NCI-H69 (cell line): ENCODE measurements at regions not wholly inside any gene's neighbourhood (a gene's known extent, or its start where the extent isn't known, plus 50 kb on each side); places are given as distances from the start of the nearest gene placed in this dataset.

Experiments used
- DNase-seq: peaks from one replicate; lab custom pipeline; 2025; lab: John Stamatoyannopoulos, UW

DNA sequence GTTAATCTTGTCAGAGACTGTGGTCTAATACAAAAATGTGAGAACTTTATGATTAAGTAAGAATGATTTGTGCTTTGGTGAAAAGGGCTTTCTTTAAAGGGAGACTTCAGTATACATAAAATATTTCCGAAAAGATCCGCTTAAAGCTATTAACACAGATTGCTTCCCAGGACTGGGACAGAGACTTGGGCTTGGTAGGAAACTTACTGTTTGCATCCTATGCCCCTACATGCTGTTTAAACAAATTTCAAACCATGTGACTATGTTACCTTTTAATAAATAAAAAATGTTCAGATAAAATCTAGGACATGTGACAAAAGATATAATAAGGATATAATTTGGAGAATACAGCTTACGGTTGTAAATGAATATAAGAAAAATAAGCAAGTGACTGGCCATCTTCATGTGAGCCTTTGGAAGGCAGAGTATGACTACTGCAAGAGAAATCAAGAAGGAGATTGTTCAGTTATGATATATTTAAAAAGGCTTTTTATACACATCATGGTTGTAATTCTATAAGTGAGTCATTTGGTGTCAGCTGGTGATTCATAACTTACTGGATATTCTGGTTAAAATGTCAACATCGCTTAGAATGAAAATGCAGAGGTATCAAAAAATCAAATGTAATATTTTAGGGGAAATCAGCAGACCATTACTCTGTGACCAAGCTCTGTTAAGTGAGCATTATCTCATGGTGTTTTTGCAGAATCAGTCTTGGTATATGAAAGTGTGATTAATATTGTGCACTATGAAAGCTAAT lies 234.7 kb upstream of the E2F7 start:
- no peak for DNase-seq

GRCh38 chr12:77299001-77299400 lies 233.6 kb upstream of the E2F7 start:
- DNase-seq = no peak

DNA sequence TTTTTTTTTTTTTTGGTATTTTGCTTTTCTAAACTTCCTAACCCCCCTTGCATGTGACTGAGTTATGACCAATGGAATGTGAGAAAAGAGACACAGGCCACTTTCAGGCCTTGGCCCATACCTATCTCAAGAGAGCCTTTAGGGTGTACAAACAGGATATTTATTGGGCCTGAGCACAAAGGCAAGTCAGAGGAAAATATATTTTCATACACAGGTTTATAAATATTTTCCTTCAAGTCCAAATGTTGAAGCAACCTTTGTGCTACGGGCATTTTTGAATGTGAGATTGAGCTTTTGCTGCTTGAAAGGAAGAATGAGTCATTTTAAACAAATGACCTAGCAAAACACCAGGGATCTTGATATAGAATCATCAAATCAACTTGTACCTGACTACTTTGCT lies 228.6 kb upstream of the E2F7 start:
- no peak for DNase-seq

DNA sequence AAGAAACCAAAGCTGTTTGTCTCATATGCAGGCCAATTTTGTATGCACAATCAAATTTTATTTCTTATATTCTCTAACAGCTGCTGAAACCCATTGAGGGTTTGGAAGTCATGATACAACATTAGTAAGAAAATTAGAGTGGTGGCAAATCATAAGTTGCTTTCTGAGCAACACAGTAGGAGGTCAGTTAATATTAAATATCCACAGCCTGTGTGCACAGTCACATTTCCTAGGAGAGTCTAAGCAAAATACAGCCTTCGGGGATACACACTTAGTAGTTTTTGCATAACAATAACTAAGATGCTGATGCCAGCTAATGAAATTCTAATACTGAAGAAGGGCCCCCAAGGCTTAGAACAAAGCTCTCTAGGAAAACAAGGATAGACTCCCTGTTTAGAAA lies 209.6 kb upstream of the E2F7 start:
- no peak for DNase-seq

DNA sequence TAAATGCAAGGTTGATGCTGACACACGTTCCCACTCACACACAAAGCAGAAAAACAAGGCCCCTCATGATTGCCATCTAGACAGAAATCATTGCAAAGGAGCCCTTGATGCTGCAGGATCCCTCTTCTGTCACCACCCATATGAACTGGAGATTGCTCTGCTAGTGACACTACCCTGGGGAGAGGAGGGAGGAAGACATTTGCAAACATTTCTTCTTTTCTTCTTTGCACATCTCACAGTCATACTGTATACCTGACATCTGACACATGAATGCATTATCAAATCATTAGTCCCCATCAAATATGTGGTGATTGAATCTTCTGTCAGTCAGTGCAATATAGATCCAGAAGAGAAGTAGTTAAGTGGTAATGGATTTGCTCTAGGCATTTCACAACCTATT lies 208.5 kb upstream of the E2F7 start:
- no peak for DNase-seq

DNA sequence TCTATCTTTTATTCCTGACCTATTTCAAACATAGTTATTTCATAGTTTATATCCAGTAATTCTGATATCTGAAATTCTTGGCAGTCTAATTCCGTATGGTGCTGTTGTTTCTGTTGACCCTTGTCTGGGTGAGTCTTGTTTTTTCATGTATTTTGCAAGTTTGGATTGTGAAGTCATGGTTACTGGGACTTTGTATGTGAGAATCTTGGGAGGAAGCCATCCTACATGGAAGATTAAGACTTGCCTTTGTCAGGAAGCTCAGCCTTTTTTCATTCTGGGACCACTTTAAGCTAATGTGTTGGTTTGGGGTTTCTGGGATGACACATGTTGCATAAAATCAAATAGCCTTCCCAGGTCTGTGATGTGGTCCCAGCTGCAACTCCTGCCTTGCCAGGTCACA lies 191.6 kb upstream of the E2F7 start:
- DNase-seq = no peak

DNA sequence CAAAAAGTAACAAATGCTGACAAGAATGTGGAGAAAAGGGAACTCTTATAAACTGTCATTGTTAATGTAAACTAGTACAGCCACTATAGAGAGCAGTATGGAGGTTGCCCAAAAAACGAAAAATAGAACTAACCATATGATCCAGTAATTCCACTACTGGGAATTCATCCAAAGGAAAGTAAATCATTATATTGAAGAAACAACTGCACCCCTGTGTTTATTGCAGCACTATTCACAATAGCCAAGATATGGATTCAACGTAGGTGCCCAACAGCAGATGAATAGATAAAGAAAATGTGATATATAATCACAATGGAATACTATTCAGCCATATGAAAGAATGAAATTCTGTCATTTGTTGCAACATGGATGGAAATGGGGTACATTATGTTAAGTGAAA lies 188.0 kb upstream of the E2F7 start:
- no peak for DNase-seq

DNA sequence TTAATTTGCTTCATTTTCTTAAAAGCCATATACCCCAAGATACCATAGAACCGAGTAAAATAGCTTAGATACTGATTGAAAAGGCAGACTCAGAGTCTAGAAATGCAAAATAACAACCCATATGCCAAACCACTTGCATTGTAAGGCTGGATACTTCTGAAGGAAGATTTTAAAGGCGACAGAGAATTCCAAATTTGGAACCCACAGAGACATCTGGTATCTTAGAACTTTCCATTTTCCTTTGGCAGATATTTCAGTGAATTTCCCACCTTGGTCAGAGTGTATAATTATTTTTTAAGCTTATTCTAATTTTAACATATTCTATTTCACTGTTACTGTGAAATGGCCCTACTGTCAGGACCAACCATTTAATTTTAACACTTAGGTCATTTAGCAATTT lies 186.4 kb upstream of the E2F7 start:
- no peak for DNase-seq

- no peak for DNase-seq
Measured at GRCh38 chr12:77249892-77250291, 184.5 kb upstream of the E2F7 start.

- DNase-seq = no peak
Measured at GRCh38 chr12:77248036-77248435, 182.7 kb upstream of the E2F7 start.

DNA sequence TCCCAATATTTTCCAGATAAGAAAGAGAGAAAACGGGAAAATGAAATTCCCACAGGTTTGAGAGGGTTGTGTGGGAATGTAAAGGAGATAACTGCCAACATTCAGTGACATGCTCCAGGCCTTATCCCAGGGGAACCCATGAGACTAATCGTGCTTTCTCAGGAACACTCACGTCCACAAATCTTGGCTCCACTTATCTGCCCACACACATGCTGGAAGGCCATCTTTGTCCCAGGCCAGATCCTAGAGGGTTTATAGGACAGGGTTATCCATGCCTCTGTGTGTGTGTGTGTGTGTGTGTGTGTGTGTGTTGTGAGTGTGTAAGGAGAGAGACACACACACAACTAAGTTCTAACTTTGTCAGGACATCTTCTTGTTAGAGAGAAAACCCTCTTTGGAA lies 182.2 kb upstream of the E2F7 start:
- DNase-seq = no peak

DNA sequence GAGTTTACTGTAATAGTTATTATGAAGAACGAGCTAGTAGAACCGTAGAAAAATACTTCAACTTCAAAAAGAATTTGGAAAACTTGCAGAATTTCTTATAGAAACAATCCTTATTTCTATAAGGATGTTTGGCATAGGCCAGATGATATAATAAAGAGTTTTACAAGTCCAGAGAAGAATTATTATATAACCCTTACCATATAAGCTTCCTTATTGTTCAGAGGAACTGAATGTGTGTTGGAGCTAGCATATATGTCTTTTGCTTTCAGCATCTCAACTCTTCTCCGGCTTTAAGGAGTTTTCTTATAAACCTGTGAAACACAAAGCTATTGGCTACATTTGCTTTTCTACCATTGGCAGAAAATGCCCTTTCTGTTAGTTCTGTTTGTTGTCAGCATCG lies 178.0 kb upstream of the E2F7 start:
- DNase-seq = no peak

- no peak for DNase-seq
Measured at GRCh38 chr12:77239617-77240016, 174.2 kb upstream of the E2F7 start.

DNA sequence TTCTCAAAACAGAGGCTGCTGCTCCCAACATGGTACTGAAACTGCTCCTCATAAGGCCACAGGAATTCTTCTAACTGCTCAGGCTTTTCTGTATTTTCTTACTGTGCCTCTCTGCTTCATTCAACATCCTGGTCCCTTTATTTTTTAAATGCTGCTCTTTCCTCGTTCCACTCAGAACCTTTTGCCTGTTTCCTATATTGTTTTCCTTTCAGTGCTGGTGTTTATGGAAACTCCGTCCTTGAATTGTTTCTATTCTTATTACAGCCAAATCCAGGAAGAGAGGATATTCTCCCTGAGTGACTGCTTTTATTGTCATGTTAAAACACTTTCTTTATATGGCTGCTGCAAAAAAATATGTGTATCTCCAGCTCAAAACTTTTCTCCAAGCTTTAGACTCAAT lies 173.0 kb upstream of the E2F7 start:
- DNase-seq = no peak

DNA sequence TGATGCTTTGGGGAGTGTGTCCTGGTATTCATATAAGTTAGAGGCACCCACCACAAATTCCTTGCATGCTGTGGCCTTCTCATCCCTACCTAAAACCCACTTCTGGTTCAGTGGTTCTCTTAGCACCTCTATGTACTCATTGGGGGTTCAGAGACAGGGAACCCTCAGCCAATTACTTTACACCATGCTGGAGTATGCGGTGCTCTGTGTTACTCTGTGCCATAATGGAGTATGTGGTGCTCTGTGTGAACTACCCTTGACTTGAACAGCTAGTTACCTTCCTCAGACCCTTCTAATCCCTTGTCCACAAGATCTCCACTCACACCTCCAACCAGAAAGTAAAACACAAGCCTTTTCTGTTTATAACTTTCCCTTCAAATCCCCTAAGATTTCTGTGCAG lies 172.5 kb upstream of the E2F7 start:
- DNase-seq = no peak

DNA sequence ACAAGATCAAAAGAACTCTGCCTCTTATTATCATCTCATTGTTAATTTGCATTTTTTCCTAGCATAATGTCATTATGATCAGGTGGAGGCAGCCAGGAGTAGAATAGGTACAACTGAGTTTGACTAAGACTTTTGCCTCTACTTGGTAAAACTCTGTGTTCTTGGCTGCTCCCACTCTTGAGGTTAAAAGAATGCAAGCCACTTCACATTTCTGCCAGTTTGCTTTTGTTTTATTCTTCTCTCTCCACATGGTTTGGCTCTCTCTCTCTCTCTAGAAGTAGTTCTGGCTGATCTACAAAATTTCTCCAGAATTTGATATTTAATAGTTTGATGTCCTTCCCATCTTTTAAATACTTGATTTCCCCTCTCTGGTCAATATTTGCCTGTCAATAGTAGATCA lies 170.7 kb upstream of the E2F7 start:
- no peak for DNase-seq

- DNase-seq = no peak
Measured at GRCh38 chr12:77232045-77232444, 166.7 kb upstream of the E2F7 start.

DNA sequence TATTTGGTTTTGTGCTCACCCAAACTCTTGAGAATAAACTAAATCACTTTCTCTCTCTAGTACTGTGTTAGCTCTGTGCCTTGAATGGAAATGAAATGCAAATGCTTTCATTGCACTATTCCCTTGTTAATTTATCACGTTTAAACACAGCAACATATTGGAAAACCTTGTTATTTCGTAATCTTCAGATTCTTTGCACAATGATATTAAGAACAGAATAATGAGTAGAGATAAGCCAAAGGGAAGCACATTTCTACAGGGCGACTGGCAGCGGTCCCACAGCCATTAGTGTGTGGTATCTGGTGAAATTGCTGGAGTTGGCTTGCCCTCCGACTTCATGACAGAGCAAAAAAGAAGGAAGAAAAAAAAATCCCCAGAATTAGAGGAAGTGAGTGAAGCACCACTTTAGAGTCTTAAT lies 166.1 kb upstream of the E2F7 start:
- DNase-seq = no peak

DNA sequence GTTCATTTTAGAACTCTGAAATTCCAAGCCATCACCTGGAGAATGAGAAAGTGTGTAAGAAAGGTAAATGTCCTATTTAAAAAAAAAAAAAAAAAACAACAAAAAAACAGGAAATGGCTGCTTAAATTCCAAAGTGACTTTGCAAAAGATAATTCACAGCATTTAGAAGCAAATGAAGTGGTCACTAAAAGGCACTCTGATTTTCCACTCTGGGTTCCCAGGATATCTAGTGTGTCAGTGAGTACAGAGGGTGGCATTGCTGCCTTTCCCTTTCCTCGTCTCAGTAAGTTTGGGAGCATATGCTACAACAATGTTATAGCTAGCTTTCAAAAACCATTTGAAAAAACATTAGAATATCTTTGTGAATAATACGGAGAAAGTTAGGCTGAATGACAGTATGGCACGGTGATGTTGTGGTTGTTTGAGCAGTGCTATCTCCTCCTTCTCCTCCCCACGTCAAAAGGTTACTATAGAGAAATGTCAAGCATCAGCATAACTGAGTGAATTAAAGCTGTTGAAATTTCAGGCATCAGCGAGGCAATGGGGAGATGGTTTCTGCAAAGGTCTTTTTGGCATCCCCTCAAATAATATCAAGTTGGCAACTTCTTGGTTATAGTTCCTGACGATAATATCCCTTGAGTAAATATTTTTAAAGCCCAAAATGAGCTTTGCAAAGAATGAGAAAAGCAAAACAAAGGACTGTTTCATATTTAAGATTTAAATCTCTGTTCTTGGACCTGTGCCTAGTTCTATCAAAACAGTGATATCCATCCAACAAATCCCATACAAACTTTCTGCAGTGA lies 164.5 kb upstream of the E2F7 start:
- no peak for DNase-seq

DNA sequence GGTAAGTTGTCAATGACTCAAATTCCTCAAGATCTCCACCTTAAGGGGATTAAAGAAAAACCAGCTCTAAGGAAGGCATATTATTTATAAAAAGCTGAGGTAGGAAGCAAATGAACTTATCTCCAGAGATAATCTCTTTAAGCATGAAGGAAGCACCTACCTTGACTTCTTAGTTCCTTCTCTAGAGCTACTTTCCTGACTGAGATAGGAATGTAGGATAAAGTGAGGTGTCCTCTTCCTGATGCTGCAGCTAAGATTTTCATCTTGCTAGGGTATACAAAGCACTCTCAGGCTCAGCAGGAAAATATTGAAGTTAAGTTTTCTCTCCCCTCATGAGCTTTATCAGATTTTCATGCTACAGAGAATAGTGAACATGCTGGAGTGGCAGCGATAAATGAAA lies 163.0 kb upstream of the E2F7 start:
- no peak for DNase-seq

- DNase-seq = no peak
Measured at GRCh38 chr12:77226368-77226767, 161.0 kb upstream of the E2F7 start.

DNA sequence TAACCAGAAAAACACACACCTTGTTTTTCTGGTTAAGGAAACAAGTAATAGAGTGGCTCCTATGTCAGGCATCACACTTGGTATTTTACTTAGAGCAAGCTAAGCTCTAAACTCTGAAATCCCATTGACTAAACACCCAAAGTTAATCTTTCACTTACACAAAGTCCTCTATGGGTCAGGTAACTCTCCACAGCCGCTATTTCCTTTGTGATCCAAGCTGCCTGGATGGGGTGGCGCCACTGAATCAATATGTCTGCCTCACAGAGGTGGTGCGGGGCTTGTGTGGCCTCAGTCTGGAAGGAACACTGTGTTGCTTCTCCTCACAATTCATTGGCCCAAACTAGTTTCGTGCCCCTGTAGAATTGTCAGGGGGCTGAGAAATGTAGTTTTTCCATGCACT lies 160.0 kb upstream of the E2F7 start:
- no peak for DNase-seq

DNA sequence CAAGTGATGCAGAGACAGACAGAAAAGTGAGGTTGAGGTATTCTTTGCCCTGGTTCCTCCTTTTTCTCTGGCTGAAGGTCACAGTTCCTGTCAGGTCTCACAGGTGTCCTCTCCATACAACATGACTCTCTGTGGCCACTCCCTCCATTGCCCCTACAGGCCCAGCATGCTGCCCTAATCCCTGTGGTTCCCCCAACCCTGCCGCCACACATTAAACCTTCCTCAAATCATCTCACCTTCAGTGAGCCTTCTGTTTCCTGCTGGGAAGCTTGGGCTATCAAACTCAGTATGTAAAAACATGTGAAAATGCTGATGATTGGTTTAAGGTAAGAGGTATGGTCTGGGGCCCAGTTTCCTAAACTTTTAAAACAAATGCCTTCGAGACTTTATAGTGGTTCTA lies 159.0 kb upstream of the E2F7 start:
- DNase-seq = no peak

DNA sequence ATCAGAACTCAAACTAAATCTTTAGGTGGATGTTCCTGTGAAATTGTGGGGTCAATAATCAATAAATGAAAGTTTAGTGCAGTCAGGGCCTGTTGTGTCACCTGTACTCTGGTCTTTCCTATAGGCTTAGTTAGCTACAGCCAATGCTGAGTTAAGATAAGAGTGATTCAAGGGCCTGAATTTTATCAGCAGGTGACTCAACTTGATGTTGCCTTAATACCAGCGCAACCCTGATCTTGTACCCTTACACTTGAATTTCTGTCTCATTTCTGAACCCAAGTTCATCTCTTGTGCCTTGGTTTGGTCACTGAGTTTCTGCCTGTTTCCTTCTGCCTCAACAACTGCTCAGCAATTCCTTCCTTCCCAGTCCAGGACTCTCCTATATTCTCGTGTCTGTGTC lies 157.0 kb upstream of the E2F7 start:
- no peak for DNase-seq
